H9 (cell line): ENCODE measurements at regions not wholly inside any gene's neighbourhood (a gene's known extent, or its start where the extent isn't known, plus 50 kb on each side); places are given as distances from the start of the nearest gene placed in this dataset.

Experiments used
- DNase-seq: peaks from one replicate; pipeline ENCODE4 v3.0.0-alpha.2; 2017
- H2AFZ ChIP-seq: one replicate; pipeline ENCODE4 v1.6.1; 2013; ENCODE audit warnings: mild to moderate bottlenecking, low read length, control low read depth, moderate library complexity
- H2AK5ac ChIP-seq: 2 replicates; pipeline ENCODE4 v1.6.1; 2013; ENCODE audit warnings: low read length, control low read depth, mixed read lengths; ENCODE audit not compliant: insufficient read length
- H2BK120ac ChIP-seq: one replicate; pipeline ENCODE4 v1.6.1; 2013; ENCODE audit warnings: low read depth, mild to moderate bottlenecking, low read length, control low read depth, inconsistent platforms; ENCODE audit not compliant: poor library complexity, severe bottlenecking
- H2BK12ac ChIP-seq: 2 replicates; pipeline ENCODE4 v1.6.1; 2013; ENCODE audit warnings: low read length, control low read depth, mixed read lengths, low read depth; ENCODE audit not compliant: insufficient read length
- H2BK15ac ChIP-seq: 2 replicates; pipeline ENCODE4 v1.6.1; 2013; ENCODE audit warnings: low read depth, low read length, control low read depth
- H2BK20ac ChIP-seq: one replicate; pipeline ENCODE4 v1.6.1; 2013; ENCODE audit warnings: low read depth, mild to moderate bottlenecking, low read length, control low read depth, inconsistent platforms; ENCODE audit not compliant: poor library complexity, severe bottlenecking
- H2BK5ac ChIP-seq: 2 replicates; pipeline ENCODE4 v1.6.1; 2013; ENCODE audit warnings: low read length, control low read depth, mixed read lengths; ENCODE audit not compliant: insufficient read length
- H3K14ac ChIP-seq: 2 replicates; pipeline ENCODE4 v1.6.1; 2013; ENCODE audit warnings: low read length, control low read depth; ENCODE audit not compliant: insufficient read depth
- H3K18ac ChIP-seq: 2 replicates; pipeline ENCODE4 v1.6.1; 2013; ENCODE audit warnings: low read depth, mild to moderate bottlenecking, mixed read lengths, low read length, control low read depth; ENCODE audit not compliant: insufficient read length
- H3K23ac ChIP-seq: 2 replicates; pipeline ENCODE4 v1.6.1; 2013; ENCODE audit warnings: low read length, control low read depth, mixed read lengths, low read depth; ENCODE audit not compliant: insufficient read length
- H3K23me2 ChIP-seq: 2 replicates; pipeline ENCODE4 v1.6.1; 2013; ENCODE audit warnings: low read depth, mild to moderate bottlenecking, mixed read lengths, low read length, control low read depth; ENCODE audit not compliant: insufficient read length, poor library complexity, severe bottlenecking
- H3K27ac ChIP-seq: 2 replicates; pipeline ENCODE4 v1.5.1; 2013; ENCODE audit warnings: low read length, control low read depth, mixed read lengths, low read depth; ENCODE audit not compliant: insufficient read length
- H3K27me3 ChIP-seq: 2 replicates; pipeline ENCODE4 v1.6.1; 2013; ENCODE audit warnings: low read length, control low read depth, inconsistent platforms; ENCODE audit not compliant: insufficient read depth
- H3K4ac ChIP-seq: 2 replicates; pipeline ENCODE4 v1.6.1; 2013; ENCODE audit warnings: low read depth, mild to moderate bottlenecking, control low read depth, inconsistent platforms, low read length, moderate library complexity
- H3K4me1 ChIP-seq: 2 replicates; pipeline ENCODE4 v1.6.1; 2013; ENCODE audit warnings: low read length, control low read depth, inconsistent platforms; ENCODE audit not compliant: insufficient read depth
- H3K4me2 ChIP-seq: 2 replicates; pipeline ENCODE4 v1.6.1; 2013; ENCODE audit warnings: low read length, control low read depth, mixed read lengths; ENCODE audit not compliant: insufficient read length, insufficient read depth
- H3K56ac ChIP-seq: 2 replicates; pipeline ENCODE4 v1.6.1; 2013; ENCODE audit warnings: low read depth, mild to moderate bottlenecking, mixed read lengths, low read length, control low read depth; ENCODE audit not compliant: insufficient read length
- H3K79me1 ChIP-seq: 2 replicates; pipeline ENCODE4 v1.6.1; 2013; ENCODE audit warnings: low read depth, mild to moderate bottlenecking, moderate library complexity, low read length, control low read depth, inconsistent platforms; ENCODE audit not compliant: insufficient read depth, poor library complexity, severe bottlenecking
- H3K79me2 ChIP-seq: 2 replicates; pipeline ENCODE4 v1.6.1; 2013; ENCODE audit warnings: low read length, control low read depth, inconsistent platforms; ENCODE audit not compliant: insufficient read depth
- H3K9ac ChIP-seq: 2 replicates; pipeline ENCODE4 v1.6.1; 2013; ENCODE audit warnings: low read length, control low read depth, mixed read lengths; ENCODE audit not compliant: insufficient read length; ENCODE audit errors: extremely low read depth
- H3K9me3 ChIP-seq: one replicate; pipeline ENCODE4 v1.6.1; 2013; ENCODE audit warnings: low read depth, low read length, inconsistent platforms; ENCODE audit not compliant: control insufficient read depth
- H3T11ph ChIP-seq: one replicate; pipeline ENCODE4 v1.6.1; 2013; ENCODE audit warnings: mild to moderate bottlenecking, low read length, control low read depth, inconsistent platforms
- H4K20me1 ChIP-seq: one replicate; pipeline ENCODE4 v1.6.1; 2013; ENCODE audit not compliant: control insufficient read depth, insufficient read length, insufficient read depth
- H4K5ac ChIP-seq: 2 replicates; pipeline ENCODE4 v1.6.1; 2013; ENCODE audit warnings: low read depth, mild to moderate bottlenecking, mixed read lengths, low read length, control low read depth; ENCODE audit not compliant: insufficient read length
- H4K8ac ChIP-seq: replicated peaks from 2 replicates; pipeline ENCODE4 v1.6.1; 2013; ENCODE audit warnings: low read length, control low read depth, mixed read lengths, low read depth; ENCODE audit not compliant: insufficient read length
- H4K91ac ChIP-seq: 2 replicates; pipeline ENCODE4 v1.6.1; 2013; ENCODE audit warnings: low read depth, mild to moderate bottlenecking, moderate library complexity, mixed read lengths, low read length, control low read depth; ENCODE audit not compliant: insufficient read length
- H3K27ac Mint-ChIP-seq, 3 experiments: 2 replicates in 2 of 3; 3 replicates in 1 of 3; pipeline ENCODE4 v1.8.0; 2020 to 2021; ENCODE audit warnings: mixed read lengths in 3 of 3, mild to moderate bottlenecking in 1 of 3, moderate library complexity in 1 of 3
- H3K27me3 Mint-ChIP-seq: 2 replicates; pipeline ENCODE4 v1.8.0; 2021; ENCODE audit warnings: low read depth, mild to moderate bottlenecking, moderate library complexity, mixed read lengths
- H3K36me3 Mint-ChIP-seq, 3 experiments: 2 replicates in 2 of 3; 3 replicates in 1 of 3; pipeline ENCODE4 v1.8.0; 2020 to 2021; ENCODE audit warnings: low read depth in 3 of 3, mixed read lengths in 3 of 3; ENCODE audit not compliant: insufficient read depth in 1 of 3
- H3K4me1 Mint-ChIP-seq, 2 experiments: 2 replicates each; pipeline ENCODE4 v1.8.0; 2020; ENCODE audit warnings: mixed read lengths in 2 of 2
- H3K4me3 Mint-ChIP-seq, 2 experiments: 2 replicates in 1 of 2; 3 replicates in 1 of 2; pipeline ENCODE4 v1.8.0; 2020 to 2021; ENCODE audit warnings: mild to moderate bottlenecking in 2 of 2, mixed read lengths in 2 of 2, moderate library complexity in 1 of 2
- H3K9me3 Mint-ChIP-seq, 2 experiments: 2 replicates in 1 of 2; 3 replicates in 1 of 2; pipeline ENCODE4 v1.8.0; 2020; ENCODE audit warnings: mild to moderate bottlenecking in 2 of 2, mixed read lengths in 2 of 2, moderate library complexity in 1 of 2
- WGBS: extraction: QIAGEN DNeasy Blood & Tissue Kit; methylation state at CpG from one replicate; pipeline ENCODE4 v1.1.7; 2013; ENCODE audit warnings: missing lambda C conversion rate, low lambda C conversion rate, mixed read lengths; ENCODE audit not compliant: insufficient read length; ENCODE audit errors: extremely low coverage; 5-methylcytosine and 5-hydroxymethylcytosine counted together
- TF ChIP-seq, protein P1 (sequence below): fragments of 200-600 bp; sonication (generic); conservative IDR thresholded peaks from 3 replicates; pipeline ENCODE4 v1.8.0; 2021; ENCODE audit warnings: antibody characterized with exemption, mild to moderate bottlenecking

DNA sequence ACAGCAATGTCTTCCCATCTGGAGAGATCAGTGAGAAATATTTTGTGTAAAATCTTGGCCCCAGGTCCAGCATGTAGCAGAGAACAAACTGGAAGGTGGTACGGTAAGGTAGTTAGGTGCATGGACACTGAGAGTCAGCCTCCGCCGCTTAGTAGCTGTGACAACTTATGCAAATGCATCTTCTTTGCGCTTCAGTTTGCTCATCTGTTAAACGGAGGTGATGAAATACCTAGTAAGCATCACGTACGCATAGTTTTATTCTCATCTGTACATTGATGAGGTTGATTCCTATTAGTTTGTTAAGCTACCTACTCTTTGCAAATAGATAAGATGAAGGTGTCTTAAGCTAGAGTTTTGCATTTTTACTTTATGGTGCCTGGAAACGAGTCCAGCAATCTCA is 80.0 kb upstream of the MSX1 start:
- Mint-ChIP-seq H3K4me3 (no peak overlapping the region), H3K27ac (no peak overlapping the region), H3K36me3 (no peaks in the 10 kb centered on the region), H3K4me1 (peaks cover 5 to 16% of the 10 kb centered on the region in 2 experiments), H3K27me3 (peaks cover 72% of the 10 kb centered on the region), H3K9me3 (no peaks in the 10 kb centered on the region)
- Histone ChIP-seq H3K9me3 (no peaks in the 10 kb centered on the region), H3K56ac (no peak overlapping the region), H3K9ac (no peak overlapping the region), H4K8ac (no peak overlapping the region), H3K23me2 (no peaks in the 10 kb centered on the region), H4K20me1 (no peaks in the 10 kb centered on the region), H2BK20ac (no peak overlapping the region), H2AK5ac (no peak overlapping the region), H3K14ac (no peak overlapping the region), H3K4me1 (no peaks in the 10 kb centered on the region), H2BK5ac (no peak overlapping the region), H3K27me3 (no peaks in the 10 kb centered on the region; the same call in 1 of the 2 replicates), H3K23ac (no peak overlapping the region), H2AFZ (no peak overlapping the region), H3K4me2 (no peak overlapping the region), H3K27ac (no peak overlapping the region), H2BK12ac (no peak overlapping the region), H3K18ac (no peak overlapping the region), H3T11ph (no peak overlapping the region), H4K91ac (no peak overlapping the region), H3K79me1 (no peaks in the 10 kb centered on the region), H4K5ac (no peak overlapping the region), H3K4ac (no peak overlapping the region), H3K79me2 (no peaks in the 10 kb centered on the region), H2BK15ac (no peak overlapping the region), H2BK120ac (no peak overlapping the region)
- WGBS = no CpG with 5 or more reads among the region's 8 CpGs
- TF ChIP-seq, protein P1, sequence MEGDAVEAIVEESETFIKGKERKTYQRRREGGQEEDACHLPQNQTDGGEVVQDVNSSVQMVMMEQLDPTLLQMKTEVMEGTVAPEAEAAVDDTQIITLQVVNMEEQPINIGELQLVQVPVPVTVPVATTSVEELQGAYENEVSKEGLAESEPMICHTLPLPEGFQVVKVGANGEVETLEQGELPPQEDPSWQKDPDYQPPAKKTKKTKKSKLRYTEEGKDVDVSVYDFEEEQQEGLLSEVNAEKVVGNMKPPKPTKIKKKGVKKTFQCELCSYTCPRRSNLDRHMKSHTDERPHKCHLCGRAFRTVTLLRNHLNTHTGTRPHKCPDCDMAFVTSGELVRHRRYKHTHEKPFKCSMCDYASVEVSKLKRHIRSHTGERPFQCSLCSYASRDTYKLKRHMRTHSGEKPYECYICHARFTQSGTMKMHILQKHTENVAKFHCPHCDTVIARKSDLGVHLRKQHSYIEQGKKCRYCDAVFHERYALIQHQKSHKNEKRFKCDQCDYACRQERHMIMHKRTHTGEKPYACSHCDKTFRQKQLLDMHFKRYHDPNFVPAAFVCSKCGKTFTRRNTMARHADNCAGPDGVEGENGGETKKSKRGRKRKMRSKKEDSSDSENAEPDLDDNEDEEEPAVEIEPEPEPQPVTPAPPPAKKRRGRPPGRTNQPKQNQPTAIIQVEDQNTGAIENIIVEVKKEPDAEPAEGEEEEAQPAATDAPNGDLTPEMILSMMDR = no peak
- no peak for DNase-seq
